Stimulated activated CD8-positive, alpha-beta memory T cell treated with anti-CD3 and anti-CD28 coated beads, Interleukin-12 subunit alpha, Interleukin-12 subunit beta, amount 100 ng/mL, for 4 hours (primary cell): ENCODE measurements at regions not wholly inside any gene's neighbourhood (a gene's known extent, or its start where the extent isn't known, plus 50 kb on each side); places are given as distances from the start of the nearest gene placed in this dataset.
"Not testable (repeated sequence)": the region's sequence is repeated elsewhere in the genome, so short reads cannot be mapped to it uniquely, and the experiment has no call there.

ENCODE experiments used
- DNase-seq: peaks from one replicate; pipeline ENCODE4 v3.0.0-alpha.2; 2020; ENCODE audit warnings: low read depth

DNA sequence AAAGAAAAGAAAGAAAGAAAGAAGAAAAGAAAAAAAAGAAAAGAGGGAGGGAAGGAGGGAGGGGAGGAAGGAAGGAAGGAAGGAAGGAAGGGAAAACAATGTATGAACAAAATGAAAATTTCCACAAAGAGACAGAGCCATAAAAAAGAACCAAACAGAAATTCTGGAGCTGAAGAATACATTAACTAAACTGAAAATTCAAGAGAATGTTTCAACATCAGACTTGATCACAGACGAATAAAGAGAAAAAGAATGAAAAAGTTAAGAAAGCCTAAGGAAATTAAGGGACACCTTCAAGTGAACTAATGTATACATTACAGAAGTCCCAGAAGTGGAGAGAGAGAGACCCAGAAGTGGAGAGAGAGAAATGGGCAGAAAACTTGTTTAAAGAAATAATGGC lies 60.9 kb upstream of the RAB6C start:
- no peak for DNase-seq

- DNase-seq, result no peak
Observed at GRCh38 chr2:129922571-129923264, 56.7 kb upstream of the RAB6C start.

GRCh38 chr2:129923265-129924091 lies 56.0 kb upstream of the RAB6C start:
- DNase-seq, result no peak

- DNase-seq, result not testable (repeated sequence)
Observed at GRCh38 chr2:129924115-129924514, 55.4 kb upstream of the RAB6C start.

GRCh38 chr2:129925381-129925780 lies 54.1 kb upstream of the RAB6C start:
- DNase-seq, result no peak

- no peak for DNase-seq
Observed at GRCh38 chr2:129927696-129928095, 51.8 kb upstream of the RAB6C start.

DNA sequence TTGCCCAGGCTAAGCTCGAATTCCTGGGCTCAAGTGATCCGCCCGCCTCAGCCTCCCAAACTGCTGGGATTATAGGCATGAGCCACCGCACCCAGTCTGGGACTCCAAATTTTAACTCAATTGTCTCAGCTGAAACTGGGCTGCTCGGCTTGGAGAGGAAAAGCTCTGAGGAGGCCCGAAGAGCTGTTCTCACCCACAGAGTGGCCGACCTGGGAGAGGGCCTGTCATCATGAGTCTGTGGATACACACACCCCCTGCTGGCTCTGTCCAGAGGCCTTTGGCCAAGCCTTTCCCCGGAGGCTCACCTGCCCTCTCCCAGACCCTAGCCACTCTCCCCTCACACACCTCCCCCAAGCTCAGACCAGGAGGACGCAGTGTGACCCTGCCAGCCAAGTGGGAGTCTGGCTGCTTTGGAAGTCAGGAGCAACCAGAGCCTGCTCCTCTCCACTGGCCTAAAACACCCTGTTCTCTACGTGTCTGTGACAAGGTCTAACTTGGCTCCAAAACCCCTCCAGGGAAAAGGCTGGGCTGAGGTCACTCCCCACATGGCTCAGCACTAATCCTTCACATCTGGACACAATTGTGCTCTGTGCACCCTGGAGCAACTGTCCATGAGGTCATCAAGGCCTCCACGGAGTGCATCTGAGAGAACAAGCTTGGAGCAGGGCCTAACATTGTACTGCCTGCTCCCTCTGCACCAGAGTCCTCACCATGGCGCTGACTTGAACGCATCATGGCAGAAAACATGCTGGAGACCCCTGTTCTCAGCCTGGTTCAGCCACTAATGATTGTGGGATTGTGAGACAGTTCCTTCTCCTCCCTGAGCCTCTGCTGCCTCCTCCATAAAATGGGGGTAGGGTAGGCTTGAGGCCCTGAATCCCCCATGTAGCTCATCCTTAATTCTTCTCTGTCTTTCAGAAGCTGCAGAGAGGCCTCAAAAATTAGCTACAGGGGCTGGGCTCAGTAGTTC lies 49.9 kb upstream of the RAB6C start:
- DNase-seq, result no peak
